Esophagus mucosa (tissue), 1 donor: ENCODE measurements at regions not wholly inside any gene's neighbourhood (a gene's known extent, or its start where the extent isn't known, plus 50 kb on each side); places are given as distances from the start of the nearest gene placed in this dataset.
"Not testable (repeated sequence)": the region's sequence is repeated elsewhere in the genome, so short reads cannot be mapped to it uniquely, and the experiment has no call there.

Experiments used
- ATAC-seq: fragments of 200-7000 bp; cut with Tn5 transposase; one replicate; pipeline ENCODE4 v1.9.1; 2020
- donor health status: DM: yes; HTN: yes; CAD: no.

- no peak for ATAC-seq
Observed at GRCh38 chr4:166153548-166153947, 280.5 kb downstream of the TLL1 start.

GRCh38 chr4:166162327-166162726, 289.3 kb downstream of the TLL1 start:
- no peak for ATAC-seq

GRCh38 chr4:166165829-166166420, 292.9 kb downstream of the TLL1 start:
- peak; percentile 85 for ATAC-seq

- ATAC-seq: no peak
Observed at GRCh38 chr4:166169111-166169510, 296.1 kb downstream of the TLL1 start.

GRCh38 chr4:166172619-166173018, 299.6 kb downstream of the TLL1 start:
- no peak for ATAC-seq

GRCh38 chr4:166174717-166175490, 301.9 kb downstream of the TLL1 start:
- ATAC-seq: no peak

GRCh38 chr4:166182145-166182544, 309.1 kb downstream of the TLL1 start:
- ATAC-seq: no peak

- no peak for ATAC-seq
Observed at GRCh38 chr4:166195101-166195500, 322.1 kb downstream of the TLL1 start.

- ATAC-seq: no peak
Observed at GRCh38 chr4:166197166-166197565, 324.1 kb downstream of the TLL1 start.

GRCh38 chr4:166198041-166198440, 325.0 kb downstream of the TLL1 start:
- no peak for ATAC-seq

- ATAC-seq: no peak
Observed at GRCh38 chr4:166198516-166199310, 325.7 kb downstream of the TLL1 start.

GRCh38 chr4:166202991-166203390, 330.0 kb downstream of the TLL1 start:
- ATAC-seq: no peak

- not testable (repeated sequence) for ATAC-seq
Observed at GRCh38 chr4:166212326-166212725, 339.3 kb downstream of the TLL1 start.

- no peak for ATAC-seq
Observed at GRCh38 chr4:166222271-166222670, 349.2 kb downstream of the TLL1 start.

GRCh38 chr4:166228112-166228511, 355.1 kb downstream of the TLL1 start:
- ATAC-seq: no peak

- ATAC-seq: no peak
Observed at GRCh38 chr4:166229799-166230198, 356.8 kb downstream of the TLL1 start.

GRCh38 chr4:166230841-166231240, 357.8 kb downstream of the TLL1 start:
- ATAC-seq: no peak

GRCh38 chr4:166239354-166239753, 366.3 kb downstream of the TLL1 start:
- ATAC-seq: no peak

GRCh38 chr4:166252487-166253402, 379.7 kb downstream of the TLL1 start:
- ATAC-seq: no peak

- no peak for ATAC-seq
Observed at GRCh38 chr4:166257276-166257675, 384.2 kb downstream of the TLL1 start.

GRCh38 chr4:166257891-166258290, 384.9 kb downstream of the TLL1 start:
- ATAC-seq: no peak

- no peak for ATAC-seq
Observed at GRCh38 chr4:166259081-166259480, 386.0 kb downstream of the TLL1 start.
